IPS-15b (cell line): ENCODE measurements at regions not wholly inside any gene's neighbourhood (a gene's known extent, or its start where the extent isn't known, plus 50 kb on each side); places are given as distances from the start of the nearest gene placed in this dataset.

Experiments used
- H3K27me3 ChIP-seq: one replicate; pipeline ENCODE4 v1.6.1; 2013; ENCODE audit warnings: low read length; ENCODE audit not compliant: control insufficient read depth, insufficient read depth
- H3K36me3 ChIP-seq: one replicate; pipeline ENCODE4 v1.6.1; 2013; ENCODE audit warnings: low read length; ENCODE audit not compliant: control insufficient read depth, insufficient read depth
- H3K4me1 ChIP-seq: one replicate; pipeline ENCODE4 v1.6.1; 2013; ENCODE audit warnings: mild to moderate bottlenecking, low read length; ENCODE audit not compliant: control insufficient read depth, insufficient read depth
- H3K4me3 ChIP-seq: one replicate; pipeline ENCODE4 v1.5.1; 2013; ENCODE audit warnings: low read depth, low read length
- H3K9ac ChIP-seq: one replicate; pipeline ENCODE4 v1.6.1; 2013; ENCODE audit warnings: low read depth, mild to moderate bottlenecking, low read length
- H3K9me3 ChIP-seq: one replicate; pipeline ENCODE4 v1.6.1; 2013; ENCODE audit warnings: mild to moderate bottlenecking, low read length; ENCODE audit not compliant: control insufficient read depth, insufficient read depth

- H3K36me3 ChIP-seq = no peaks in the 10 kb centered on the region
- H3K9me3 ChIP-seq = no peaks in the 10 kb centered on the region
- H3K9ac ChIP-seq = no peak overlapping the region
- no peaks in the 10 kb centered on the region for H3K4me1 ChIP-seq
- H3K27me3 ChIP-seq = no peaks in the 10 kb centered on the region
- H3K4me3 ChIP-seq = no peak overlapping the region
These were observed 272.4 kb upstream of the MYO3A start for GRCh38 chr10:25661632-25662031.

GRCh38 chr10:25666276-25666675 lies 267.8 kb upstream of the MYO3A start:
- Histone ChIP-seq H3K4me3 (no peak overlapping the region), H3K27me3 (no peaks in the 10 kb centered on the region), H3K9me3 (no peaks in the 10 kb centered on the region), H3K4me1 (no peaks in the 10 kb centered on the region), H3K36me3 (no peaks in the 10 kb centered on the region), H3K9ac (no peak overlapping the region)

GRCh38 chr10:25675204-25675603 lies 258.8 kb upstream of the MYO3A start:
- Histone ChIP-seq H3K27me3 (no peaks in the 10 kb centered on the region), H3K9ac (no peak overlapping the region), H3K36me3 (no peaks in the 10 kb centered on the region), H3K4me1 (no peaks in the 10 kb centered on the region), H3K9me3 (no peaks in the 10 kb centered on the region), H3K4me3 (no peak overlapping the region)

GRCh38 chr10:25675615-25676014 lies 258.4 kb upstream of the MYO3A start:
- Histone ChIP-seq H3K36me3 (no peaks in the 10 kb centered on the region), H3K9me3 (no peaks in the 10 kb centered on the region), H3K9ac (no peak overlapping the region), H3K27me3 (no peaks in the 10 kb centered on the region), H3K4me3 (no peak overlapping the region), H3K4me1 (no peaks in the 10 kb centered on the region)

GRCh38 chr10:25678220-25678619 lies 255.8 kb upstream of the MYO3A start:
- H3K4me3 ChIP-seq = no peak overlapping the region
- H3K36me3 ChIP-seq = no peaks in the 10 kb centered on the region
- H3K4me1 ChIP-seq = no peaks in the 10 kb centered on the region
- no peak overlapping the region for H3K9ac ChIP-seq
- no peaks in the 10 kb centered on the region for H3K9me3 ChIP-seq
- no peaks in the 10 kb centered on the region for H3K27me3 ChIP-seq

- Histone ChIP-seq H3K27me3 (no peaks in the 10 kb centered on the region), H3K9me3 (no peaks in the 10 kb centered on the region), H3K4me3 (no peak overlapping the region), H3K4me1 (no peaks in the 10 kb centered on the region), H3K36me3 (no peaks in the 10 kb centered on the region), H3K9ac (no peak overlapping the region)
These were observed 255.4 kb upstream of the MYO3A start for GRCh38 chr10:25678666-25679065.

- no peaks in the 10 kb centered on the region for H3K27me3 ChIP-seq
- no peaks in the 10 kb centered on the region for H3K36me3 ChIP-seq
- H3K4me3 ChIP-seq = no peak overlapping the region
- H3K4me1 ChIP-seq = no peaks in the 10 kb centered on the region
- H3K9ac ChIP-seq = no peak overlapping the region
- H3K9me3 ChIP-seq = no peaks in the 10 kb centered on the region
These were observed 251.7 kb upstream of the MYO3A start for GRCh38 chr10:25682203-25682851.

GRCh38 chr10:25683344-25683743 lies 250.7 kb upstream of the MYO3A start:
- H3K9me3 ChIP-seq = no peaks in the 10 kb centered on the region
- H3K9ac ChIP-seq = no peak overlapping the region
- no peaks in the 10 kb centered on the region for H3K4me1 ChIP-seq
- no peak overlapping the region for H3K4me3 ChIP-seq
- no peaks in the 10 kb centered on the region for H3K27me3 ChIP-seq
- no peaks in the 10 kb centered on the region for H3K36me3 ChIP-seq

- Histone ChIP-seq H3K36me3 (no peaks in the 10 kb centered on the region), H3K4me1 (no peaks in the 10 kb centered on the region), H3K9me3 (no peaks in the 10 kb centered on the region), H3K4me3 (no peak overlapping the region), H3K27me3 (no peaks in the 10 kb centered on the region), H3K9ac (no peak overlapping the region)
These were observed 246.5 kb upstream of the MYO3A start for GRCh38 chr10:25687521-25687920.

- Histone ChIP-seq H3K4me3 (no peak overlapping the region), H3K4me1 (no peaks in the 10 kb centered on the region), H3K36me3 (no peaks in the 10 kb centered on the region), H3K9ac (no peak overlapping the region), H3K27me3 (no peaks in the 10 kb centered on the region), H3K9me3 (no peaks in the 10 kb centered on the region)
These were observed 244.5 kb upstream of the MYO3A start for GRCh38 chr10:25689346-25690100.

- Histone ChIP-seq H3K9me3 (no peaks in the 10 kb centered on the region), H3K27me3 (no peaks in the 10 kb centered on the region), H3K9ac (no peak overlapping the region), H3K4me3 (no peak overlapping the region), H3K36me3 (no peaks in the 10 kb centered on the region), H3K4me1 (no peaks in the 10 kb centered on the region)
These were observed 241.3 kb upstream of the MYO3A start for GRCh38 chr10:25692761-25693160.

- H3K9me3 ChIP-seq = no peaks in the 10 kb centered on the region
- H3K4me1 ChIP-seq = no peaks in the 10 kb centered on the region
- H3K36me3 ChIP-seq = no peaks in the 10 kb centered on the region
- peaks cover 2% of the 10 kb centered on the region for H3K27me3 ChIP-seq
- H3K9ac ChIP-seq = no peak overlapping the region
- no peak overlapping the region for H3K4me3 ChIP-seq
These were observed 239.7 kb upstream of the MYO3A start for GRCh38 chr10:25694206-25694933.
